ENCODE measurements at regions not wholly inside any gene's neighbourhood (a gene's known extent, or its start where the extent isn't known, plus 50 kb on each side); places are given as distances from the start of the nearest gene placed in this dataset.

- TF ChIP-seq, protein P1, sequence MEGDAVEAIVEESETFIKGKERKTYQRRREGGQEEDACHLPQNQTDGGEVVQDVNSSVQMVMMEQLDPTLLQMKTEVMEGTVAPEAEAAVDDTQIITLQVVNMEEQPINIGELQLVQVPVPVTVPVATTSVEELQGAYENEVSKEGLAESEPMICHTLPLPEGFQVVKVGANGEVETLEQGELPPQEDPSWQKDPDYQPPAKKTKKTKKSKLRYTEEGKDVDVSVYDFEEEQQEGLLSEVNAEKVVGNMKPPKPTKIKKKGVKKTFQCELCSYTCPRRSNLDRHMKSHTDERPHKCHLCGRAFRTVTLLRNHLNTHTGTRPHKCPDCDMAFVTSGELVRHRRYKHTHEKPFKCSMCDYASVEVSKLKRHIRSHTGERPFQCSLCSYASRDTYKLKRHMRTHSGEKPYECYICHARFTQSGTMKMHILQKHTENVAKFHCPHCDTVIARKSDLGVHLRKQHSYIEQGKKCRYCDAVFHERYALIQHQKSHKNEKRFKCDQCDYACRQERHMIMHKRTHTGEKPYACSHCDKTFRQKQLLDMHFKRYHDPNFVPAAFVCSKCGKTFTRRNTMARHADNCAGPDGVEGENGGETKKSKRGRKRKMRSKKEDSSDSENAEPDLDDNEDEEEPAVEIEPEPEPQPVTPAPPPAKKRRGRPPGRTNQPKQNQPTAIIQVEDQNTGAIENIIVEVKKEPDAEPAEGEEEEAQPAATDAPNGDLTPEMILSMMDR (conservative IDR thresholded peaks at IDR 0.05; ENCODE audit: low read depth, low read length): no peak
- no peak for TF ChIP-seq EZH2 (IDR thresholded peaks at IDR 0.05; ENCODE audit: low read length, unreplicated experiment)
Observed at GRCh38 chr22:47571616-47572015, 809.2 kb downstream of the TBC1D22A start.

Measured in PC-3 (cell line).